IMR-90 (cell line): ENCODE measurements at regions not wholly inside any gene's neighbourhood (a gene's known extent, or its start where the extent isn't known, plus 50 kb on each side); places are given as distances from the start of the nearest gene placed in this dataset.

Experiments used
- ATAC-seq: fragments of 200-7000 bp; cut with Tn5 transposase; 2 replicates; pipeline ENCODE4 v1.9.1; 2020; ENCODE audit warnings: low read depth, mild to moderate bottlenecking, moderate library complexity
- BruUV-seq: library from RNA; stranded (reverse); fragments of 400-500 nt; replicated peaks from 2 replicates; lab custom pipeline; 2021; lab: Mats Ljungman, UMichigan
- CTCF ChIA-PET: fragments of 300-600 bp; formaldehyde crosslinking; extraction: SDS; loops from one replicate; lab custom pipeline; 2021; ENCODE audit warnings: antibody characterized with exemption; lab: Yijun Ruan, JAX
- POLR2A ChIA-PET: fragments of 300-600 bp; sonication (Branson Sonifier 250); formaldehyde crosslinking; loops from one replicate; lab custom pipeline; 2022; ENCODE audit warnings: antibody characterized with exemption; ENCODE audit not compliant: unreplicated experiment; lab: Charles Lee
- DNase-seq: peaks from one replicate; pipeline ENCODE4 v3.0.0; 2013
- H2AFZ ChIP-seq: replicated peaks from 2 replicates; pipeline ENCODE3; 2013; ENCODE audit warnings: low read length, mild to moderate bottlenecking; ENCODE audit not compliant: poor library complexity
- H2AK5ac ChIP-seq: 2 replicates; pipeline ENCODE4 v1.6.1; 2013; ENCODE audit warnings: low read depth, low read length, inconsistent platforms
- H2AK9ac ChIP-seq: replicated peaks from 2 replicates; pipeline ENCODE3; 2013; ENCODE audit warnings: mild to moderate bottlenecking, low read depth, low read length, moderate library complexity; ENCODE audit not compliant: poor library complexity
- H2BK120ac ChIP-seq: 2 replicates; pipeline ENCODE4 v1.6.1; 2013; ENCODE audit warnings: low read depth, low read length, inconsistent platforms
- H2BK15ac ChIP-seq: 3 replicates; pipeline ENCODE4 v1.6.1; 2013; ENCODE audit warnings: low read depth, low read length, inconsistent platforms
- H2BK20ac ChIP-seq: 2 replicates; pipeline ENCODE4 v1.6.1; 2013; ENCODE audit warnings: low read depth, mild to moderate bottlenecking, inconsistent platforms, low read length, moderate library complexity
- H2BK5ac ChIP-seq: 2 replicates; pipeline ENCODE4 v1.6.1; 2013; ENCODE audit warnings: mild to moderate bottlenecking, low read depth, low read length, inconsistent platforms; ENCODE audit not compliant: poor library complexity, severe bottlenecking
- H3K14ac ChIP-seq: replicated peaks from 2 replicates; pipeline ENCODE4 v1.6.1; 2013; ENCODE audit warnings: low read depth, low read length, inconsistent platforms
- H3K18ac ChIP-seq: 2 replicates; pipeline ENCODE4 v1.6.1; 2013; ENCODE audit warnings: low read depth, low read length, control low read depth
- H3K23ac ChIP-seq: 2 replicates; pipeline ENCODE4 v1.6.1; 2013; ENCODE audit warnings: low read depth, low read length, inconsistent platforms
- H3K27ac ChIP-seq: 2 replicates; pipeline ENCODE4 v1.5.1; 2013; ENCODE audit warnings: mild to moderate bottlenecking, control low read depth, low read length; ENCODE audit not compliant: insufficient read depth
- H3K27me3 ChIP-seq: 2 replicates; pipeline ENCODE4 v1.6.1; 2013; ENCODE audit warnings: low read length; ENCODE audit not compliant: control insufficient read depth, insufficient read depth
- H3K36me3 ChIP-seq: 2 replicates; pipeline ENCODE4 v1.6.1; 2013; ENCODE audit warnings: low read length, mixed read lengths; ENCODE audit not compliant: control insufficient read depth, insufficient read depth
- H3K4ac ChIP-seq: 2 replicates; pipeline ENCODE4 v1.6.1; 2013; ENCODE audit warnings: low read depth, low read length, inconsistent platforms
- H3K4me1 ChIP-seq: 2 replicates; pipeline ENCODE4 v1.6.1; 2013; ENCODE audit warnings: low read length, mixed read lengths; ENCODE audit not compliant: control insufficient read depth, insufficient read depth
- H3K4me2 ChIP-seq: 2 replicates; pipeline ENCODE4 v1.6.1; 2013; ENCODE audit warnings: low read depth, mild to moderate bottlenecking, control low read depth, low read length, moderate library complexity
- H3K4me3 ChIP-seq: 2 replicates; pipeline ENCODE4 v1.5.1; 2013; ENCODE audit warnings: low read depth, mild to moderate bottlenecking, control low read depth, low read length, moderate library complexity; ENCODE audit not compliant: insufficient read depth
- H3K56ac ChIP-seq: 2 replicates; pipeline ENCODE4 v1.6.1; 2013; ENCODE audit warnings: low read length, inconsistent platforms; ENCODE audit not compliant: insufficient read depth; ENCODE audit errors: extremely low read depth
- H3K79me1 ChIP-seq, 2 experiments: 2 replicates each; pipeline ENCODE4 v1.6.1; 2013; ENCODE audit warnings: low read length in 2 of 2, inconsistent platforms in 1 of 2, low read depth in 1 of 2
- H3K9ac ChIP-seq: 2 replicates; pipeline ENCODE4 v1.6.1; 2013; ENCODE audit warnings: low read depth, low read length, control low read depth
- H3K9me1 ChIP-seq: 2 replicates; pipeline ENCODE4 v1.6.1; 2013; ENCODE audit warnings: low read length, inconsistent platforms; ENCODE audit not compliant: insufficient read depth
- H3K9me3 ChIP-seq: 2 replicates; pipeline ENCODE4 v1.6.1; 2013; ENCODE audit warnings: low read length; ENCODE audit not compliant: control insufficient read depth, insufficient read depth
- H4K20me1 ChIP-seq: 2 replicates; pipeline ENCODE4 v1.6.1; 2013; ENCODE audit warnings: low read length, inconsistent platforms; ENCODE audit not compliant: insufficient read depth
- H4K5ac ChIP-seq: 2 replicates; pipeline ENCODE4 v1.6.1; 2013; ENCODE audit warnings: mild to moderate bottlenecking, low read depth, low read length, control low read depth
- H4K8ac ChIP-seq, 2 experiments: 2 replicates each; pipeline ENCODE4 v1.6.1; 2013; ENCODE audit warnings: low read depth in 2 of 2, low read length in 2 of 2, control low read depth in 1 of 2, inconsistent platforms in 1 of 2
- H4K91ac ChIP-seq: 2 replicates; pipeline ENCODE4 v1.6.1; 2013; ENCODE audit warnings: low read depth, low read length, inconsistent platforms; ENCODE audit not compliant: insufficient read depth
- CEBPB ChIP-seq: IDR thresholded peaks from 2 replicates; pipeline ENCODE4 v1.6.1; 2012; ENCODE audit warnings: low read depth, low read length, improper control_type of control experiment
- MAFK ChIP-seq: IDR thresholded peaks from 2 replicates; pipeline ENCODE4 v1.6.1; 2012; ENCODE audit warnings: low read depth, low read length, improper control_type of control experiment
- MAZ ChIP-seq: IDR thresholded peaks from 2 replicates; pipeline ENCODE4 v1.6.1; 2012; ENCODE audit warnings: low read depth, mild to moderate bottlenecking, low read length, improper control_type of control experiment, moderate library complexity, borderline replicate concordance
- POLR2A ChIP-seq: IDR thresholded peaks from 2 replicates; pipeline ENCODE4 v1.6.1; 2012; ENCODE audit warnings: mild to moderate bottlenecking, low read depth, low read length
- RCOR1 ChIP-seq: IDR thresholded peaks from 2 replicates; pipeline ENCODE4 v1.6.1; 2012; ENCODE audit warnings: mild to moderate bottlenecking, low read length, improper control_type of control experiment; ENCODE audit not compliant: insufficient replicate concordance
- SMC3 ChIP-seq: fragments of 150-350 bp; IDR thresholded peaks from 2 replicates; pipeline ENCODE4 v1.6.1; 2016; ENCODE audit warnings: low read depth, mild to moderate bottlenecking, antibody characterized with exemption, low read length, moderate library complexity
- WGBS, 2 experiments: methylation state at CpG; one replicate each; pipeline versions ENCODE4 v1.1.5 to v1.1.7; 2013; ENCODE audit warnings: missing lambda C conversion rate in 2 of 2; ENCODE audit not compliant: insufficient read length in 1 of 2; ENCODE audit errors: extremely low coverage in 2 of 2; 5-methylcytosine and 5-hydroxymethylcytosine counted together
- dilution Hi-C: fragments of 300-500 bp; cut with HindIII; formaldehyde crosslinking; loops from one replicate; pipeline ENCODE4 v1.14.3; 2018; ENCODE audit warnings: low sequenced_read_pairs; ENCODE audit not compliant: unreplicated experiment
- in situ Hi-C: fragments of 300-500 bp; cut with MboI; formaldehyde crosslinking; loops from 3 replicates; pipeline ENCODE4 v1.14.3; 2019; ENCODE audit warnings: low sequenced_read_pairs, inconsistent platforms, mixed read lengths
- intact Hi-C: fragments of 100-400 bp; cut with micrococcal nuclease; formaldehyde crosslinking; loops from 2 replicates; pipeline ENCODE4 v1.10.0; 2022
- TF ChIP-seq, protein P1 (sequence below): conservative IDR thresholded peaks from 2 replicates; pipeline ENCODE4 v1.5.1; 2012; ENCODE audit warnings: mild to moderate bottlenecking, low read depth, low read length, improper control_type of control experiment
- TF ChIP-seq, protein P2 (sequence below): fragments of 150-350 bp; IDR thresholded peaks from 2 replicates; pipeline ENCODE4 v1.6.1; 2017; ENCODE audit warnings: mild to moderate bottlenecking, antibody characterized with exemption, low read length, low read depth
- TF ChIP-seq, protein P3 (sequence below): fragments of 150-350 bp; IDR thresholded peaks from 2 replicates; pipeline ENCODE4 v1.6.1; 2016; ENCODE audit warnings: low read depth, mild to moderate bottlenecking, low read length, moderate library complexity, borderline replicate concordance

DNA sequence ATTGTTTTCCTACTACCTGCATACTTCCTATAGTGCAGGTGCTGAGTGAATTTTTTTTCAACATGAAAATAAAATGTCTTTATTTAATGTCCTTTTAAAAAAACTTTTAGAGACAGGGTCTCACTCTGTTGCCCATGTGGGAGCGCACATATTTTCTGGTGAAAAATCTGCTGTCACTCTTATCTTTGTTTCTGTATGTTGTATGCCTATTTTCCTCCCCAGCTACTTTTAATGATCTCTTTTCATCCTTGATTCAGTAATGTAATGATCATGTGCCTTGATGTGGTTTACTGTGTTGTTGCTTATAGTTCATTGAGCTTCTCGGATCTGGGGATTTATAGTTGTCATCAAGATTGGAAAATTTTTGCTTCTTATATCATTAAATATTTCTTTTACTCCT is 117.3 kb downstream of the ARL6IP6 start:
- H4K8ac ChIP-seq, result no peak overlapping the region
- no peak overlapping the region for H3K14ac ChIP-seq
- H3K9ac ChIP-seq, result no peak overlapping the region
- H2BK120ac ChIP-seq, result no peak overlapping the region
- no peak overlapping the region for H2BK15ac ChIP-seq
- no peak overlapping the region for H3K4me2 ChIP-seq
- no CpG with 5 or more reads among the region's 2 CpGs for WGBS, 2 experiments
- no peak overlapping the region for H3K27ac ChIP-seq
- H3K36me3 ChIP-seq, result no peaks in the 10 kb centered on the region
- ATAC-seq (no peak), DNase-seq (no peak)
- no peak overlapping the region for H2AK9ac ChIP-seq
- H4K5ac ChIP-seq, result no peak overlapping the region
- no peaks in the 10 kb centered on the region for H3K9me1 ChIP-seq
- dilution Hi-C loops (no loop called here), intact Hi-C loops (no loop called here), in situ Hi-C loops (no loop called here)
- no peaks in the 10 kb centered on the region for H3K4me1 ChIP-seq
- H3K56ac ChIP-seq, result no peak overlapping the region
- H3K4me3 ChIP-seq, result no peak overlapping the region
- H2BK20ac ChIP-seq, result no peak overlapping the region
- POLR2A ChIA-PET, result no interaction called here
- no peak overlapping the region for H3K23ac ChIP-seq
- H3K9me3 ChIP-seq, result no peaks in the 10 kb centered on the region
- no peaks in the 10 kb centered on the region for H4K20me1 ChIP-seq
- H3K79me1 ChIP-seq, result no peaks in the 10 kb centered on the region
- H2AK5ac ChIP-seq, result no peak overlapping the region
- H3K27me3 ChIP-seq, result no peaks in the 10 kb centered on the region
- H3K4ac ChIP-seq, result no peak overlapping the region
- TF ChIP-seq POLR2A (no peak), RCOR1 (no peak), MAZ (no peak), SMC3 (no peak), CEBPB (no peak), MAFK (no peak)
- TF ChIP-seq, protein P1, sequence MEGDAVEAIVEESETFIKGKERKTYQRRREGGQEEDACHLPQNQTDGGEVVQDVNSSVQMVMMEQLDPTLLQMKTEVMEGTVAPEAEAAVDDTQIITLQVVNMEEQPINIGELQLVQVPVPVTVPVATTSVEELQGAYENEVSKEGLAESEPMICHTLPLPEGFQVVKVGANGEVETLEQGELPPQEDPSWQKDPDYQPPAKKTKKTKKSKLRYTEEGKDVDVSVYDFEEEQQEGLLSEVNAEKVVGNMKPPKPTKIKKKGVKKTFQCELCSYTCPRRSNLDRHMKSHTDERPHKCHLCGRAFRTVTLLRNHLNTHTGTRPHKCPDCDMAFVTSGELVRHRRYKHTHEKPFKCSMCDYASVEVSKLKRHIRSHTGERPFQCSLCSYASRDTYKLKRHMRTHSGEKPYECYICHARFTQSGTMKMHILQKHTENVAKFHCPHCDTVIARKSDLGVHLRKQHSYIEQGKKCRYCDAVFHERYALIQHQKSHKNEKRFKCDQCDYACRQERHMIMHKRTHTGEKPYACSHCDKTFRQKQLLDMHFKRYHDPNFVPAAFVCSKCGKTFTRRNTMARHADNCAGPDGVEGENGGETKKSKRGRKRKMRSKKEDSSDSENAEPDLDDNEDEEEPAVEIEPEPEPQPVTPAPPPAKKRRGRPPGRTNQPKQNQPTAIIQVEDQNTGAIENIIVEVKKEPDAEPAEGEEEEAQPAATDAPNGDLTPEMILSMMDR, result no peak
- TF ChIP-seq, protein P2, sequence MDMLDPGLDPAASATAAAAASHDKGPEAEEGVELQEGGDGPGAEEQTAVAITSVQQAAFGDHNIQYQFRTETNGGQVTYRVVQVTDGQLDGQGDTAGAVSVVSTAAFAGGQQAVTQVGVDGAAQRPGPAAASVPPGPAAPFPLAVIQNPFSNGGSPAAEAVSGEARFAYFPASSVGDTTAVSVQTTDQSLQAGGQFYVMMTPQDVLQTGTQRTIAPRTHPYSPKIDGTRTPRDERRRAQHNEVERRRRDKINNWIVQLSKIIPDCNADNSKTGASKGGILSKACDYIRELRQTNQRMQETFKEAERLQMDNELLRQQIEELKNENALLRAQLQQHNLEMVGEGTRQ, result no peak
- TF ChIP-seq, protein P3, sequence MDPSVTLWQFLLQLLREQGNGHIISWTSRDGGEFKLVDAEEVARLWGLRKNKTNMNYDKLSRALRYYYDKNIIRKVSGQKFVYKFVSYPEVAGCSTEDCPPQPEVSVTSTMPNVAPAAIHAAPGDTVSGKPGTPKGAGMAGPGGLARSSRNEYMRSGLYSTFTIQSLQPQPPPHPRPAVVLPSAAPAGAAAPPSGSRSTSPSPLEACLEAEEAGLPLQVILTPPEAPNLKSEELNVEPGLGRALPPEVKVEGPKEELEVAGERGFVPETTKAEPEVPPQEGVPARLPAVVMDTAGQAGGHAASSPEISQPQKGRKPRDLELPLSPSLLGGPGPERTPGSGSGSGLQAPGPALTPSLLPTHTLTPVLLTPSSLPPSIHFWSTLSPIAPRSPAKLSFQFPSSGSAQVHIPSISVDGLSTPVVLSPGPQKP, result no peak
- no peak overlapping the region for H2BK5ac ChIP-seq
- H4K91ac ChIP-seq, result no peak overlapping the region
- CTCF ChIA-PET, result no interaction called here
- BruUV-seq, result no TSS peak
- no peak overlapping the region for H3K18ac ChIP-seq
- no peak overlapping the region for H2AFZ ChIP-seq
